GM20431 (cell line): ENCODE measurements at regions not wholly inside any gene's neighbourhood (a gene's known extent, or its start where the extent isn't known, plus 50 kb on each side); places are given as distances from the start of the nearest gene placed in this dataset.

Source experiments
- in situ Hi-C: fragments of 300-500 bp; cut with MseI, MboI; formaldehyde crosslinking; loops from one replicate; pipeline ENCODE4 v1.15.0; 2020; ENCODE audit warnings: low sequenced_read_pairs; ENCODE audit not compliant: unreplicated experiment

GRCh38 chr1:36693161-36693525 is 210.4 kb upstream of the CSF3R start:
- in situ Hi-C loops: no loop called here

- in situ Hi-C loops: no loop called here
These were observed 209.9 kb upstream of the CSF3R start for GRCh38 chr1:36692465-36693160.

- in situ Hi-C loops: no loop called here
These were observed 208.7 kb upstream of the CSF3R start for GRCh38 chr1:36691374-36691773.

- in situ Hi-C loops: no loop called here
These were observed 207.3 kb upstream of the CSF3R start for GRCh38 chr1:36689992-36690391.

- in situ Hi-C loops: no loop called here
These were observed 204.6 kb upstream of the CSF3R start for GRCh38 chr1:36687312-36687711.

- in situ Hi-C loops: no loop called here
These were observed 193.3 kb upstream of the CSF3R start for GRCh38 chr1:36675931-36676562.

GRCh38 chr1:36675106-36675505 is 192.4 kb upstream of the CSF3R start:
- in situ Hi-C loops: no loop called here

GRCh38 chr1:36673202-36673601 is 190.5 kb upstream of the CSF3R start:
- in situ Hi-C loops: no loop called here

- in situ Hi-C loops: no loop called here
These were observed 186.5 kb upstream of the CSF3R start for GRCh38 chr1:36669262-36669661.

GRCh38 chr1:36667836-36668235 is 185.1 kb upstream of the CSF3R start:
- in situ Hi-C loops: no loop called here

GRCh38 chr1:36667256-36667655 is 184.5 kb upstream of the CSF3R start:
- in situ Hi-C loops: no loop called here

GRCh38 chr1:36665478-36666080 is 182.9 kb upstream of the CSF3R start:
- in situ Hi-C loops: no loop called here

GRCh38 chr1:36664571-36665287 is 182.0 kb upstream of the CSF3R start:
- in situ Hi-C loops: no loop called here

GRCh38 chr1:36663772-36664430 is 181.2 kb upstream of the CSF3R start:
- in situ Hi-C loops: no loop called here

- in situ Hi-C loops: no loop called here
These were observed 176.1 kb upstream of the CSF3R start for GRCh38 chr1:36658838-36659237.

- in situ Hi-C loops: no loop called here
These were observed 175.1 kb upstream of the CSF3R start for GRCh38 chr1:36657826-36658225.

GRCh38 chr1:36656838-36657237 is 174.1 kb upstream of the CSF3R start:
- in situ Hi-C loops: no loop called here

- in situ Hi-C loops: no loop called here
These were observed 173.6 kb upstream of the CSF3R start for GRCh38 chr1:36656271-36656670.

- in situ Hi-C loops: no loop called here
These were observed 171.9 kb upstream of the CSF3R start for GRCh38 chr1:36654586-36654985.

GRCh38 chr1:36653850-36654249 is 171.1 kb upstream of the CSF3R start:
- in situ Hi-C loops: no loop called here
